GM23248 (cell line): ENCODE measurements at regions not wholly inside any gene's neighbourhood (a gene's known extent, or its start where the extent isn't known, plus 50 kb on each side); places are given as distances from the start of the nearest gene placed in this dataset.

Experiments used
- DNase-seq: peaks from one replicate; pipeline ENCODE4 v3.0.0-alpha.2; 2015
- H2AFZ ChIP-seq: fragments of 200-600 bp; sonication (generic); 2 replicates; pipeline ENCODE4 v1.6.1; 2016; ENCODE audit warnings: antibody characterized with exemption
- H3F3A ChIP-seq: fragments of 200-600 bp; sonication (generic); 2 replicates; pipeline ENCODE4 v1.6.1; 2016; ENCODE audit warnings: mild to moderate bottlenecking, antibody characterized with exemption, mixed run types; ENCODE audit not compliant: insufficient read depth
- H3K27ac ChIP-seq: fragments of 200-600 bp; sonication (generic); 2 replicates; pipeline ENCODE4 v1.5.1; 2016; ENCODE audit warnings: mild to moderate bottlenecking
- H3K27me3 ChIP-seq: fragments of 200-600 bp; sonication (generic); replicated peaks from 2 replicates; pipeline ENCODE4 v1.6.1; 2016; ENCODE audit warnings: mild to moderate bottlenecking; ENCODE audit not compliant: insufficient read depth
- H3K36me3 ChIP-seq: fragments of 200-600 bp; sonication (generic); 2 replicates; pipeline ENCODE4 v1.6.1; 2016; ENCODE audit warnings: low read depth, mild to moderate bottlenecking
- H3K4me1 ChIP-seq: fragments of 200-600 bp; sonication (generic); 2 replicates; pipeline ENCODE4 v1.6.1; 2016; ENCODE audit warnings: mild to moderate bottlenecking; ENCODE audit not compliant: insufficient read depth
- H3K4me2 ChIP-seq: fragments of 200-600 bp; sonication (generic); one replicate; pipeline ENCODE4 v1.6.1; 2016; ENCODE audit warnings: mild to moderate bottlenecking; ENCODE audit not compliant: unreplicated experiment
- H3K4me3 ChIP-seq: fragments of 200-600 bp; sonication (generic); 2 replicates; pipeline ENCODE4 v1.5.1; 2016; ENCODE audit warnings: mild to moderate bottlenecking
- H3K79me2 ChIP-seq: fragments of 200-600 bp; sonication (generic); 2 replicates; pipeline ENCODE4 v1.6.1; 2016; ENCODE audit warnings: mild to moderate bottlenecking; ENCODE audit not compliant: insufficient read depth
- H3K9ac ChIP-seq: fragments of 200-600 bp; sonication (generic); 2 replicates; pipeline ENCODE4 v1.6.1; 2016; ENCODE audit warnings: mild to moderate bottlenecking
- H3K9me2 ChIP-seq: fragments of 200-600 bp; sonication (generic); 2 replicates; pipeline ENCODE4 v1.6.1; 2016; ENCODE audit warnings: mixed run types, mild to moderate bottlenecking, moderate library complexity; ENCODE audit not compliant: insufficient read depth
- H3K9me3 ChIP-seq: fragments of 200-600 bp; sonication (generic); one replicate; pipeline ENCODE4 v1.6.1; 2017; ENCODE audit warnings: low read depth
- H4K20me1 ChIP-seq: fragments of 200-600 bp; sonication (generic); 2 replicates; pipeline ENCODE4 v1.6.0; 2016; ENCODE audit not compliant: insufficient read depth
- EZH2 ChIP-seq: fragments of 200-600 bp; sonication (generic); IDR thresholded peaks from 2 replicates; pipeline ENCODE4 v1.6.1; 2018; ENCODE audit warnings: antibody characterized with exemption, mild to moderate bottlenecking; ENCODE audit not compliant: insufficient read depth, poor library complexity, severe bottlenecking
- EZH2phosphoT487 ChIP-seq: fragments of 200-600 bp; sonication (generic); IDR thresholded peaks from 2 replicates; pipeline ENCODE4 v1.6.1; 2018; ENCODE audit warnings: antibody characterized with exemption, moderate library complexity, mild to moderate bottlenecking, low read depth; ENCODE audit not compliant: insufficient read depth
- WGBS, 2 experiments: methylation state at CpG; one replicate each; pipeline ENCODE4 v1.1.6; 2015 to 2017; ENCODE audit warnings: low lambda C conversion rate in 2 of 2, low coverage in 1 of 2; ENCODE audit errors: missing lambda C conversion rate in 2 of 2; 5-methylcytosine and 5-hydroxymethylcytosine counted together
- in situ Hi-C: fragments of 300-500 bp; cut with MboI; formaldehyde crosslinking; loops from 2 replicates; pipeline ENCODE4 v1.15.0; 2020

- H3K79me2 ChIP-seq: no peaks in the 10 kb centered on the region
- WGBS, 2 experiments: 83 to 88% methylated on average over 4 of the region's 4 CpGs
- H3K9me3 ChIP-seq: no peaks in the 10 kb centered on the region
- no peak overlapping the region for H3K4me3 ChIP-seq
- peaks cover 6% of the 10 kb centered on the region; the same call in 1 of the 2 replicates for H3K4me1 ChIP-seq
- DNase-seq: no peak
- no peak overlapping the region for H3K4me2 ChIP-seq
- H4K20me1 ChIP-seq: no peaks in the 10 kb centered on the region
- H3F3A ChIP-seq: no peaks in the 10 kb centered on the region
- TF ChIP-seq EZH2phosphoT487: no peak
- no peak for TF ChIP-seq EZH2
- H2AFZ ChIP-seq: no peak overlapping the region
- no peaks in the 10 kb centered on the region for H3K9me2 ChIP-seq
- no peak overlapping the region for H3K9ac ChIP-seq
- H3K27me3 ChIP-seq: peaks cover 7% of the 10 kb centered on the region
- no peak overlapping the region for H3K27ac ChIP-seq
- no peaks in the 10 kb centered on the region for H3K36me3 ChIP-seq
- in situ Hi-C loops: no loop called here
These were observed 97.2 kb downstream of the VEGFA start for GRCh38 chr6:43867246-43867645.

GRCh38 chr6:43865932-43866645 is 96.1 kb downstream of the VEGFA start:
- DNase-seq: no peak
- Histone ChIP-seq H3F3A (no peaks in the 10 kb centered on the region), H3K9me2 (no peaks in the 10 kb centered on the region), H3K36me3 (no peaks in the 10 kb centered on the region), H3K4me3 (no peak overlapping the region), H3K27ac (no peak overlapping the region), H2AFZ (no peak overlapping the region), H3K9me3 (no peaks in the 10 kb centered on the region), H3K79me2 (no peaks in the 10 kb centered on the region), H4K20me1 (no peaks in the 10 kb centered on the region), H3K4me2 (no peak overlapping the region), H3K27me3 (peaks cover 7% of the 10 kb centered on the region), H3K4me1 (peaks cover 5% of the 10 kb centered on the region; the same call in 1 of the 2 replicates), H3K9ac (no peak overlapping the region)
- no peak for TF ChIP-seq EZH2phosphoT487
- TF ChIP-seq EZH2: no peak
- in situ Hi-C loops: no loop called here
- 74 to 78% methylated on average over 12 of the region's 12 CpGs for WGBS, 2 experiments

- Histone ChIP-seq H3K79me2 (no peaks in the 10 kb centered on the region), H3K9me2 (no peaks in the 10 kb centered on the region), H3K9ac (no peak overlapping the region), H3K4me1 (no peaks in the 10 kb centered on the region), H2AFZ (no peak overlapping the region), H3K27me3 (peaks cover 7% of the 10 kb centered on the region), H3K36me3 (no peaks in the 10 kb centered on the region), H3K9me3 (no peaks in the 10 kb centered on the region), H3K4me2 (no peak overlapping the region), H3F3A (no peaks in the 10 kb centered on the region), H3K27ac (no peak overlapping the region), H3K4me3 (no peak overlapping the region), H4K20me1 (no peaks in the 10 kb centered on the region)
- TF ChIP-seq EZH2phosphoT487 (no peak), EZH2 (no peak)
- WGBS, 2 experiments: 68 to 78% methylated on average over 4 of the region's 4 CpGs
- in situ Hi-C loops: no loop called here
- no peak for DNase-seq
These were observed 95.1 kb downstream of the VEGFA start for GRCh38 chr6:43865086-43865485.

- TF ChIP-seq EZH2: no peak
- TF ChIP-seq EZH2phosphoT487: no peak
- H3K27ac ChIP-seq: no peak overlapping the region
- no peaks in the 10 kb centered on the region for H3K9me3 ChIP-seq
- no peaks in the 10 kb centered on the region for H4K20me1 ChIP-seq
- H3K4me3 ChIP-seq: no peak overlapping the region
- no peaks in the 10 kb centered on the region for H3K79me2 ChIP-seq
- H3K9me2 ChIP-seq: no peaks in the 10 kb centered on the region
- no peaks in the 10 kb centered on the region for H3K36me3 ChIP-seq
- in situ Hi-C loops: no loop called here
- H3K27me3 ChIP-seq: peaks cover 7% of the 10 kb centered on the region
- no peak overlapping the region for H3K4me2 ChIP-seq
- H3K9ac ChIP-seq: no peak overlapping the region
- WGBS, 2 experiments: 65 to 70% methylated on average over 2 of the region's 2 CpGs
- no peak overlapping the region for H2AFZ ChIP-seq
- DNase-seq: no peak
- H3K4me1 ChIP-seq: no peaks in the 10 kb centered on the region
- no peaks in the 10 kb centered on the region for H3F3A ChIP-seq
These were observed 92.9 kb downstream of the VEGFA start for GRCh38 chr6:43862925-43863324.
